Breast epithelium (tissue), 3 donors: ENCODE measurements at regions not wholly inside any gene's neighbourhood (a gene's known extent, or its start where the extent isn't known, plus 50 kb on each side); places are given as distances from the start of the nearest gene placed in this dataset.

Experiments used
- POLR2A ChIP-seq: fragments of 450-650 bp; IDR thresholded peaks from one replicate; pipeline ENCODE4 v1.6.1; 2016; ENCODE audit warnings: antibody characterized with exemption, mild to moderate bottlenecking, moderate library complexity
- TF ChIP-seq, protein P1 (sequence below), 3 donors: fragments of 450-650 bp; IDR thresholded peaks; one replicate each; pipeline ENCODE4 v1.5.1; 2016 to 2017; ENCODE audit warnings: antibody characterized with exemption in 3 of 3, mild to moderate bottlenecking in 3 of 3, moderate library complexity in 3 of 3

DNA sequence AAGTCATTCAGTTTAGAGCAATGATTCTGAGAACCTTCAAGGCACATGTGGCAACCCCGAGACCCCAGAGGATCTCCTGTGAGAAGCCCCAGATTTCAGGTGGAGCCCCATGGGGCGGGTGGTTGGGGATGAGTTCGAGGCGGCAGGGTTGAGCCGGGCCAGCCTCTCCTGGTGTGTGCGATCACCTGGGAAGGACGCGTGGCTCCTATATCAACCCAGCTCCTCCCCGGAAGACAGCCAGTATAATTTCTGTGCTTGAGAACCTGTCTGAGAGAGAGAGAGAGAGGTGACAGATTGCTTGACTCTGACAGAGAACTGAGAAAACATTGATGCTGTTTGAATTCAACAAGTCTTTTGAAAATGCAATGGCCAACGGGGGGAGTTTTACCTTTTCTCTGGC lies 89.0 kb downstream of the TEX29 start:
- TF ChIP-seq, protein P1, sequence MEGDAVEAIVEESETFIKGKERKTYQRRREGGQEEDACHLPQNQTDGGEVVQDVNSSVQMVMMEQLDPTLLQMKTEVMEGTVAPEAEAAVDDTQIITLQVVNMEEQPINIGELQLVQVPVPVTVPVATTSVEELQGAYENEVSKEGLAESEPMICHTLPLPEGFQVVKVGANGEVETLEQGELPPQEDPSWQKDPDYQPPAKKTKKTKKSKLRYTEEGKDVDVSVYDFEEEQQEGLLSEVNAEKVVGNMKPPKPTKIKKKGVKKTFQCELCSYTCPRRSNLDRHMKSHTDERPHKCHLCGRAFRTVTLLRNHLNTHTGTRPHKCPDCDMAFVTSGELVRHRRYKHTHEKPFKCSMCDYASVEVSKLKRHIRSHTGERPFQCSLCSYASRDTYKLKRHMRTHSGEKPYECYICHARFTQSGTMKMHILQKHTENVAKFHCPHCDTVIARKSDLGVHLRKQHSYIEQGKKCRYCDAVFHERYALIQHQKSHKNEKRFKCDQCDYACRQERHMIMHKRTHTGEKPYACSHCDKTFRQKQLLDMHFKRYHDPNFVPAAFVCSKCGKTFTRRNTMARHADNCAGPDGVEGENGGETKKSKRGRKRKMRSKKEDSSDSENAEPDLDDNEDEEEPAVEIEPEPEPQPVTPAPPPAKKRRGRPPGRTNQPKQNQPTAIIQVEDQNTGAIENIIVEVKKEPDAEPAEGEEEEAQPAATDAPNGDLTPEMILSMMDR (IDR thresholded peaks at IDR 0.05): no peak
- no peak for TF ChIP-seq POLR2A
